NCI-H524 (cell line): ENCODE measurements at regions not wholly inside any gene's neighbourhood (a gene's known extent, or its start where the extent isn't known, plus 50 kb on each side); places are given as distances from the start of the nearest gene placed in this dataset.
A peak's percentile ranks its signal among the peaks of the same experiment; 100 is the strongest.
"Not testable (repeated sequence)": the region's sequence is repeated elsewhere in the genome, so short reads cannot be mapped to it uniquely, and the experiment has no call there.

ENCODE experiments used
- DNase-seq, 2 experiments: peaks; one replicate each; lab custom pipeline; 2025; lab: John Stamatoyannopoulos, UW

- no peak for DNase-seq
Observed at GRCh38 chr12:18008642-18009041, 81.4 kb downstream of the RERGL start.

- no peak for DNase-seq
Observed at GRCh38 chr12:17999174-17999801, 90.7 kb downstream of the RERGL start.

- peak in 1 of 2 experiments; percentile 30 for DNase-seq
Observed at GRCh38 chr12:17992002-17992656, 97.9 kb downstream of the RERGL start.

- no peak for DNase-seq
Observed at GRCh38 chr12:17982556-17982955, 107.4 kb downstream of the RERGL start.

- peak in 1 of 2 experiments; percentile 53 for DNase-seq
Observed at GRCh38 chr12:17976202-17976601, 113.8 kb downstream of the RERGL start.

- DNase-seq: no peak
Observed at GRCh38 chr12:17975763-17976162, 114.2 kb downstream of the RERGL start.

GRCh38 chr12:17975239-17975638 is 114.8 kb downstream of the RERGL start:
- no peak for DNase-seq

- DNase-seq: no peak
Observed at GRCh38 chr12:17971850-17972249, 118.1 kb downstream of the RERGL start.

GRCh38 chr12:17954788-17955187 is 135.2 kb downstream of the RERGL start:
- DNase-seq: peak; percentile 2 to 60

GRCh38 chr12:17950898-17951297 is 139.1 kb downstream of the RERGL start:
- no peak for DNase-seq

- DNase-seq: no peak
Observed at GRCh38 chr12:17949558-17950141, 140.3 kb downstream of the RERGL start.

- DNase-seq: peak; percentile 57 to 73
Observed at GRCh38 chr12:17928708-17929366, 161.2 kb downstream of the RERGL start.

- no peak for DNase-seq
Observed at GRCh38 chr12:17918013-17918412, 172.0 kb downstream of the RERGL start.

GRCh38 chr12:17884581-17884980 is 205.4 kb downstream of the RERGL start:
- DNase-seq: no peak

GRCh38 chr12:17878714-17879113 is 211.3 kb downstream of the RERGL start:
- DNase-seq: no peak

GRCh38 chr12:17875230-17875629 is 214.8 kb downstream of the RERGL start:
- no peak for DNase-seq

- no peak for DNase-seq
Observed at GRCh38 chr12:17866802-17867201, 223.2 kb downstream of the RERGL start.

- not testable (repeated sequence) for DNase-seq
Observed at GRCh38 chr12:17855548-17855947, 234.4 kb downstream of the RERGL start.

GRCh38 chr12:17853054-17853453 is 236.9 kb downstream of the RERGL start:
- no peak for DNase-seq

GRCh38 chr12:17841496-17841895 is 248.5 kb downstream of the RERGL start:
- no peak for DNase-seq

GRCh38 chr12:17829813-17830212 is 260.2 kb downstream of the RERGL start:
- DNase-seq: no peak

- no peak for DNase-seq
Observed at GRCh38 chr12:17818931-17819330, 271.1 kb downstream of the RERGL start.

- peak; percentile 94 to 99 for DNase-seq
Observed at GRCh38 chr12:17810399-17810798, 279.6 kb downstream of the RERGL start.
